Liver (tissue), 8 donors: ENCODE measurements at regions not wholly inside any gene's neighbourhood (a gene's known extent, or its start where the extent isn't known, plus 50 kb on each side); places are given as distances from the start of the nearest gene placed in this dataset.

Experiments used
- DNase-seq: peaks from one replicate; pipeline ENCODE4 v3.0.0-alpha.2; 2017; ENCODE audit warnings: low spot score
- H3K27ac ChIP-seq, 2 donors: one replicate each; pipeline ENCODE4 v1.7.0; 2013; ENCODE audit warnings: inconsistent platforms in 2 of 2, low read length in 2 of 2, control low read depth in 1 of 2, low read depth in 1 of 2, mild to moderate bottlenecking in 1 of 2
- H3K27me3 ChIP-seq, 4 donors: one replicate each; pipeline versions ENCODE4 v1.6.1 to v1.7.0; 2013; ENCODE audit warnings: low read length in 3 of 4, inconsistent platforms in 1 of 4, mild to moderate bottlenecking in 1 of 4, moderate library complexity in 1 of 4; ENCODE audit not compliant: control insufficient read depth in 4 of 4, insufficient read depth in 4 of 4
- H3K36me3 ChIP-seq, 4 donors: one replicate each; pipeline versions ENCODE4 v1.6.1 to v1.7.0; 2013; ENCODE audit warnings: low read length in 3 of 4, mild to moderate bottlenecking in 3 of 4, low read depth in 1 of 4, moderate library complexity in 1 of 4; ENCODE audit not compliant: control insufficient read depth in 4 of 4, insufficient read depth in 3 of 4
- H3K4me1 ChIP-seq, 4 donors: one replicate each; pipeline versions ENCODE4 v1.6.1 to v1.7.0; 2013; ENCODE audit warnings: low read length in 3 of 4, mild to moderate bottlenecking in 3 of 4, moderate library complexity in 1 of 4; ENCODE audit not compliant: control insufficient read depth in 4 of 4, insufficient read depth in 4 of 4
- H3K4me3 ChIP-seq, 3 donors: one replicate each; pipeline versions ENCODE4 v1.6.1 to v1.7.0; 2013; ENCODE audit warnings: low read length in 3 of 3, control low read depth in 1 of 3, low read depth in 1 of 3, mild to moderate bottlenecking in 1 of 3
- H3K9ac ChIP-seq, 2 donors: one replicate each; pipeline ENCODE4 v1.7.0; 2013; ENCODE audit warnings: low read length in 2 of 2, mild to moderate bottlenecking in 2 of 2, moderate library complexity in 2 of 2, control low read depth in 1 of 2, low read depth in 1 of 2
- H3K9me3 ChIP-seq, 4 donors: one replicate each; pipeline versions ENCODE4 v1.6.1 to v1.7.0; 2013; ENCODE audit warnings: low read length in 3 of 4; ENCODE audit not compliant: control insufficient read depth in 4 of 4
- ATF3 ChIP-seq: IDR thresholded peaks from 2 replicates; pipeline ENCODE4 v1.6.1; 2016; ENCODE audit warnings: antibody characterized with exemption
- EGR1 ChIP-seq, 2 donors: IDR thresholded peaks; 2 replicates each; pipeline ENCODE4 v1.6.1; 2016 to 2018; ENCODE audit warnings: antibody characterized with exemption in 2 of 2, low read depth in 2 of 2
- FOXA1 ChIP-seq: IDR thresholded peaks from 2 replicates; pipeline ENCODE4 v1.6.1; 2016; ENCODE audit warnings: antibody characterized with exemption
- FOXA2 ChIP-seq: IDR thresholded peaks from 2 replicates; pipeline ENCODE4 v1.6.1; 2016; ENCODE audit warnings: antibody characterized with exemption
- GABPA ChIP-seq, 2 donors: IDR thresholded peaks in 1 of 2; conservative IDR thresholded peaks in 1 of 2; 2 replicates each; pipeline ENCODE4 v1.6.1; 2016; ENCODE audit warnings: antibody characterized with exemption in 2 of 2, mild to moderate bottlenecking in 1 of 2, moderate library complexity in 1 of 2
- HNF4A ChIP-seq, 2 donors: conservative IDR thresholded peaks; 2 replicates each; pipeline ENCODE4 v1.6.1; 2016; ENCODE audit warnings: antibody characterized with exemption in 2 of 2, mild to moderate bottlenecking in 2 of 2
- HNF4G ChIP-seq: IDR thresholded peaks from 2 replicates; pipeline ENCODE4 v1.6.1; 2016; ENCODE audit warnings: antibody characterized with exemption
- JUND ChIP-seq, 2 donors: IDR thresholded peaks; 2 replicates each; pipeline ENCODE4 v1.6.1; 2016; ENCODE audit warnings: antibody characterized with exemption in 2 of 2
- MAX ChIP-seq: IDR thresholded peaks from 2 replicates; pipeline ENCODE4 v1.6.1; 2016; ENCODE audit warnings: antibody characterized with exemption
- NR2F2 ChIP-seq: IDR thresholded peaks from 2 replicates; pipeline ENCODE4 v1.6.1; 2016; ENCODE audit warnings: antibody characterized with exemption
- RAD21 ChIP-seq, 2 donors: IDR thresholded peaks; 2 replicates each; pipeline ENCODE4 v1.6.1; 2016; ENCODE audit warnings: antibody characterized with exemption in 2 of 2, mild to moderate bottlenecking in 2 of 2
- REST ChIP-seq: IDR thresholded peaks from 2 replicates; pipeline ENCODE4 v1.6.1; 2016; ENCODE audit warnings: antibody characterized with exemption, mild to moderate bottlenecking
- RXRA ChIP-seq, 2 donors: IDR thresholded peaks; 2 replicates each; pipeline ENCODE4 v1.6.1; 2017 to 2018; ENCODE audit warnings: antibody characterized with exemption in 2 of 2, mild to moderate bottlenecking in 1 of 2
- SP1 ChIP-seq: IDR thresholded peaks from 2 replicates; pipeline ENCODE4 v1.6.1; 2018; ENCODE audit warnings: antibody characterized with exemption, mild to moderate bottlenecking
- TAF1 ChIP-seq: conservative IDR thresholded peaks from 2 replicates; pipeline ENCODE4 v1.6.1; 2016; ENCODE audit warnings: antibody characterized with exemption, mild to moderate bottlenecking
- YY1 ChIP-seq: IDR thresholded peaks from 2 replicates; pipeline ENCODE4 v1.6.1; 2016; ENCODE audit warnings: antibody characterized with exemption, mild to moderate bottlenecking
- ZBTB33 ChIP-seq: IDR thresholded peaks from 2 replicates; pipeline ENCODE4 v1.6.1; 2016; ENCODE audit warnings: antibody characterized with exemption
- WGBS: extraction: QIAGEN DNeasy Blood & Tissue Kit; methylation state at CpG from one replicate; pipeline ENCODE4 v1.1.7; 2013; 5-methylcytosine and 5-hydroxymethylcytosine counted together
- TF ChIP-seq, protein P1 (sequence below): fragments of 150-350 bp; IDR thresholded peaks from 2 replicates; pipeline ENCODE4 v1.5.1; 2017; ENCODE audit warnings: improper control_type of control experiment, low read depth, low read length; ENCODE audit not compliant: missing input control
- donor health status: healthy.
- donor health status: healthy.
- donor health status: healthy.
- donor health status: healthy.
- donor health status: healthy.

GRCh38 chr3:82165266-82165665, 403.8 kb upstream of the GBE1 start:
- WGBS, result 73% methylated on average over 1 of the region's 1 CpG
- no peaks in the 10 kb centered on the region for H3K27me3 ChIP-seq
- H3K9ac ChIP-seq, result no peak overlapping the region
- no peak for DNase-seq
- H3K4me1 ChIP-seq, result no peaks in the 10 kb centered on the region
- TF ChIP-seq TAF1 (no peak), REST (no peak), MAX (no peak), RAD21 (IDR thresholded peaks at IDR 0.05) (no peak), HNF4G (no peak), ATF3 (no peak)
- TF ChIP-seq, protein P1, sequence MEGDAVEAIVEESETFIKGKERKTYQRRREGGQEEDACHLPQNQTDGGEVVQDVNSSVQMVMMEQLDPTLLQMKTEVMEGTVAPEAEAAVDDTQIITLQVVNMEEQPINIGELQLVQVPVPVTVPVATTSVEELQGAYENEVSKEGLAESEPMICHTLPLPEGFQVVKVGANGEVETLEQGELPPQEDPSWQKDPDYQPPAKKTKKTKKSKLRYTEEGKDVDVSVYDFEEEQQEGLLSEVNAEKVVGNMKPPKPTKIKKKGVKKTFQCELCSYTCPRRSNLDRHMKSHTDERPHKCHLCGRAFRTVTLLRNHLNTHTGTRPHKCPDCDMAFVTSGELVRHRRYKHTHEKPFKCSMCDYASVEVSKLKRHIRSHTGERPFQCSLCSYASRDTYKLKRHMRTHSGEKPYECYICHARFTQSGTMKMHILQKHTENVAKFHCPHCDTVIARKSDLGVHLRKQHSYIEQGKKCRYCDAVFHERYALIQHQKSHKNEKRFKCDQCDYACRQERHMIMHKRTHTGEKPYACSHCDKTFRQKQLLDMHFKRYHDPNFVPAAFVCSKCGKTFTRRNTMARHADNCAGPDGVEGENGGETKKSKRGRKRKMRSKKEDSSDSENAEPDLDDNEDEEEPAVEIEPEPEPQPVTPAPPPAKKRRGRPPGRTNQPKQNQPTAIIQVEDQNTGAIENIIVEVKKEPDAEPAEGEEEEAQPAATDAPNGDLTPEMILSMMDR, result no peak
- no peaks in the 10 kb centered on the region for H3K9me3 ChIP-seq
- H3K27ac ChIP-seq, result no peak overlapping the region
- H3K4me3 ChIP-seq, result no peak overlapping the region
- H3K36me3 ChIP-seq, result no peaks in the 10 kb centered on the region

DNA sequence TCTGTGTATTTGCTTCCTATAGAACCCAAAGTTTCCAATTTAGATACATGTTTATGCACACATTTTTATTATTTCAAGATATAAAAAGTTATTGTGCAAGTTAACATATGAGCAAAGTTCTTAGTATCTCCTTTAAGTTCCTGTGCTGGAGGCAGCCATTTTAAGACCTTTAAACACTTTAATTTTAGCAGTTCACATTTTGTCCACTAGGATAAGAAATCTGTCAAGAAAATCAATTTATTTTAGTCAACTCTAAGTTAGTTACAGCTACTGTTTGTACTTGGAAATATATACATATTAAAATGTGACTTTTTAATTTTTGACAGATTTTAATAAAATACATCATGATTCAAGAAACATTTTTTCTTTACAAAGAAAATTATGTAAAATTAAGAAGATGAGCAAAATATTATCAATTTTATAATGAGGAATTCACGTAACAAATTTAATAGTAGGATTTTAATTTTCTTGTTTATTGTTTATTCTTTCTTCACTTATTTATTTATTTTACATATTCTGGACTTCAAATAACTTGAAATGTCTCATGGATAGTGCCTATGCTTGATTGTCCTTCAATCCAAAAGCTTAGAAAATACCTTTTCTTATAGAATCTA, 402.6 kb upstream of the GBE1 start:
- WGBS, result 95% methylated on average over 1 of the region's 1 CpG
- TF ChIP-seq REST (no peak), JUND (IDR thresholded peaks at IDR 0.05) (no peak), GABPA (IDR thresholded peaks at IDR 0.05 in 1 of 2, conservative IDR thresholded peaks at IDR 0.05 in 1 of 2) (no peak), HNF4A (conservative IDR thresholded peaks at IDR 0.05) (no peak), ZBTB33 (no peak), ATF3 (no peak), RXRA (IDR thresholded peaks at IDR 0.05) (no peak), FOXA1 (no peak), FOXA2 (no peak), NR2F2 (no peak), TAF1 (no peak), RAD21 (IDR thresholded peaks at IDR 0.05) (no peak), SP1 (no peak), YY1 (no peak), EGR1 (IDR thresholded peaks at IDR 0.05; ENCODE audit: low read depth in 2 of 2) (no peak)
- TF ChIP-seq, protein P1, result no peak

More for the DNA sequence above, 402.6 kb upstream of the GBE1 start:
- no peak overlapping the region for H3K9ac ChIP-seq
- H3K4me3 ChIP-seq, result no peak overlapping the region
- H3K36me3 ChIP-seq, result no peaks in the 10 kb centered on the region
- H3K27me3 ChIP-seq, result no peaks in the 10 kb centered on the region
- DNase-seq, result no peak
- H3K4me1 ChIP-seq, result no peaks in the 10 kb centered on the region
- no peak overlapping the region for H3K27ac ChIP-seq
- no peaks in the 10 kb centered on the region for H3K9me3 ChIP-seq
